Natural killer cell (primary cell): ENCODE measurements at regions not wholly inside any gene's neighbourhood (a gene's known extent, or its start where the extent isn't known, plus 50 kb on each side); places are given as distances from the start of the nearest gene placed in this dataset.

Source experiments
- ATAC-seq, 3 donors: fragments of 150-1000 bp in 2 of 3; fragments of 200-7000 bp in 1 of 3; cut with Tn5 transposase; 1 replicate in 1 of 3; 2 replicates in 2 of 3; pipeline ENCODE4 v1.10.0; 2021; ENCODE audit warnings: mild to moderate bottlenecking in 2 of 3, moderate library complexity in 2 of 3
- DNase-seq, 2 donors: peaks; one replicate each; pipeline versions ENCODE4 v3.0.0 to v3.0.0-alpha.2; 2013 to 2021; ENCODE audit warnings: mixed read lengths in 1 of 2
- H3K27ac ChIP-seq: one replicate; pipeline ENCODE4 v1.5.1; 2013; ENCODE audit warnings: mild to moderate bottlenecking, low read length
- H3K27me3 ChIP-seq: one replicate; pipeline ENCODE4 v1.6.1; 2013; ENCODE audit warnings: low read length; ENCODE audit not compliant: control insufficient read depth, insufficient read depth
- H3K36me3 ChIP-seq: one replicate; pipeline ENCODE4 v1.6.1; 2013; ENCODE audit warnings: low read length; ENCODE audit not compliant: control insufficient read depth, insufficient read depth
- H3K4me1 ChIP-seq: one replicate; pipeline ENCODE4 v1.6.1; 2013; ENCODE audit warnings: low read length; ENCODE audit not compliant: control insufficient read depth, insufficient read depth
- H3K4me3 ChIP-seq: one replicate; pipeline ENCODE4 v1.5.1; 2013; ENCODE audit warnings: low read length
- H3K9me3 ChIP-seq: one replicate; pipeline ENCODE4 v1.6.1; 2013; ENCODE audit warnings: low read length; ENCODE audit not compliant: control insufficient read depth, insufficient read depth
- H3K27ac Mint-ChIP-seq, 2 donors: one replicate each; pipeline ENCODE4 v1.8.0; 2022; ENCODE audit warnings: mild to moderate bottlenecking in 2 of 2, mixed read lengths in 2 of 2, moderate library complexity in 1 of 2
- H3K27me3 Mint-ChIP-seq, 2 donors: one replicate each; pipeline ENCODE4 v1.8.0; 2022; ENCODE audit warnings: low read depth in 2 of 2, mixed read lengths in 2 of 2
- H3K36me3 Mint-ChIP-seq: one replicate; pipeline ENCODE4 v1.8.0; 2022; ENCODE audit warnings: mixed read lengths
- H3K4me1 Mint-ChIP-seq, 2 donors: one replicate each; pipeline ENCODE4 v1.8.0; 2022; ENCODE audit warnings: mixed read lengths in 2 of 2
- H3K4me3 Mint-ChIP-seq: one replicate; pipeline ENCODE4 v1.8.0; 2022; ENCODE audit warnings: mild to moderate bottlenecking, moderate library complexity, mixed read lengths
- H3K9me3 Mint-ChIP-seq, 2 donors: one replicate each; pipeline ENCODE4 v1.8.0; 2022; ENCODE audit warnings: mixed read lengths in 2 of 2
- CTCF ChIP-seq: fragments of 200-600 bp; IDR thresholded peaks from one replicate; pipeline ENCODE4 v1.8.0; 2022; ENCODE audit warnings: antibody characterized with exemption
- WGBS: methylation state at CpG from one replicate; pipeline ENCODE4 v1.1.7; 2013; ENCODE audit warnings: missing lambda C conversion rate; ENCODE audit not compliant: insufficient coverage; 5-methylcytosine and 5-hydroxymethylcytosine counted together
- intact Hi-C: fragments of 100-400 bp; cut with micrococcal nuclease; formaldehyde crosslinking; loops from one replicate; pipeline ENCODE4 v1.14.2; 2022

GRCh38 chr10:130377986-130378540 lies 241.9 kb downstream of the GLRX3 start:
- peaks cover 3% of the 10 kb centered on the region for H3K9me3 ChIP-seq
- H3K27ac ChIP-seq, result no peak overlapping the region
- ATAC-seq, result no peak
- H3K36me3 ChIP-seq, result no peaks in the 10 kb centered on the region
- H3K27me3 ChIP-seq, result no peaks in the 10 kb centered on the region
- 78% methylated on average over 17 of the region's 17 CpGs for WGBS
- no peaks in the 10 kb centered on the region for H3K9me3 Mint-ChIP-seq
- H3K4me1 Mint-ChIP-seq, result no peaks in the 10 kb centered on the region
- H3K4me3 Mint-ChIP-seq, result no peak overlapping the region
- no peak overlapping the region for H3K27ac Mint-ChIP-seq
- no peaks in the 10 kb centered on the region for H3K4me1 ChIP-seq
- no peak overlapping the region for H3K4me3 ChIP-seq
- H3K27me3 Mint-ChIP-seq, result peaks cover 0 to 2% of the 10 kb centered on the region in 2 donors
- no peaks in the 10 kb centered on the region for H3K36me3 Mint-ChIP-seq
- TF ChIP-seq CTCF, result no peak
- no peak for DNase-seq
- intact Hi-C loops, result no loop called here

GRCh38 chr10:130378556-130379400 lies 242.6 kb downstream of the GLRX3 start:
- no peaks in the 10 kb centered on the region for H3K4me1 ChIP-seq
- no peaks in the 10 kb centered on the region for H3K36me3 ChIP-seq
- H3K27me3 Mint-ChIP-seq, result peaks cover 0 to 2% of the 10 kb centered on the region in 2 donors
- no peak overlapping the region for H3K27ac ChIP-seq
- no peak overlapping the region for H3K4me3 ChIP-seq
- H3K36me3 Mint-ChIP-seq, result no peaks in the 10 kb centered on the region
- H3K4me3 Mint-ChIP-seq, result no peak overlapping the region
- WGBS, result 54% methylated on average over 15 of the region's 15 CpGs
- no peaks in the 10 kb centered on the region for H3K27me3 ChIP-seq
- no peak overlapping the region for H3K27ac Mint-ChIP-seq
- DNase-seq (no peak), ATAC-seq (no peak)
- H3K9me3 ChIP-seq, result peaks cover 3% of the 10 kb centered on the region
- intact Hi-C loops, result no loop called here
- peaks cover 0 to 4% of the 10 kb centered on the region in 2 donors for H3K9me3 Mint-ChIP-seq
- no peaks in the 10 kb centered on the region for H3K4me1 Mint-ChIP-seq
- TF ChIP-seq CTCF, result no peak

GRCh38 chr10:130380056-130380455 lies 243.9 kb downstream of the GLRX3 start:
- ATAC-seq (no peak), DNase-seq (no peak)
- intact Hi-C loops, result no loop called here
- H3K9me3 ChIP-seq, result peaks cover 3% of the 10 kb centered on the region
- no peaks in the 10 kb centered on the region for H3K36me3 ChIP-seq
- Mint-ChIP-seq H3K27me3 (peaks cover 0 to 2% of the 10 kb centered on the region in 2 donors), H3K4me3 (no peak overlapping the region), H3K36me3 (no peaks in the 10 kb centered on the region), H3K9me3 (peaks cover 8 to 12% of the 10 kb centered on the region in 2 donors), H3K27ac (no peak overlapping the region), H3K4me1 (no peaks in the 10 kb centered on the region)
- H3K4me1 ChIP-seq, result no peaks in the 10 kb centered on the region
- H3K27me3 ChIP-seq, result no peaks in the 10 kb centered on the region
- H3K27ac ChIP-seq, result no peak overlapping the region
- TF ChIP-seq CTCF, result no peak
- WGBS, result 44% methylated on average over 6 of the region's 6 CpGs
- H3K4me3 ChIP-seq, result no peak overlapping the region
